ENCODE measurements at regions not wholly inside any gene's neighbourhood (a gene's known extent, or its start where the extent isn't known, plus 50 kb on each side); places are given as distances from the start of the nearest gene placed in this dataset.

DNA sequence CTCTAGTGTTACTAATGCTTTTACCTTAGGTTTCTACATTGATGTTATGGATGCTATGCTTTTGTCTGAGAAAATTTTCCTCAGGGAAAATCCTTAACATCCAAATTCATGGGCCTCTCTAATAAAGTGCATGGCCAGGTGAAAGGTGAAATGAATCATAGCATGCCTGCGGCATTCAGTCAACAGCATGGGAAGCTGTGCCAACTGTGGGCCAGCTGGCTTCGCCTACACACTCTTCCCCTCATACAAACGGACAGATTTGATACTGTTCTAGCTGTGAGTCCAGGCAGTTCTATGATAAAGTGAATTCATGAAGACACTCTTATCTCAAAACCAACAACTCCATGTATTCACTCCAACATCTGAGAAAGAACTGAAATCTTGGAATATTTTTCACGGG lies 374.1 kb downstream of the PLK2 start:
- Histone ChIP-seq H3K4ac (replicated peaks; ENCODE audit: insufficient read length, low read depth, low read length) (no peak overlapping the region), H3K18ac (ENCODE audit: extremely low read depth, low read length) (no peak overlapping the region), H3K9me3 (ENCODE audit: insufficient read depth in 2 of 2, low read depth in 1 of 2, low read length in 1 of 2) (no peaks in the 10 kb centered on the region), H3K4me2 (ENCODE audit: insufficient read depth in 1 of 2, low read depth in 2 of 2, low read length in 2 of 2) (no peak overlapping the region), H4K20me1 (replicated peaks in 1 of 2; ENCODE audit: control insufficient read depth in 1 of 2, insufficient read depth in 2 of 2, low read length in 2 of 2) (no peaks in the 10 kb centered on the region), H3K79me1 (ENCODE audit: low read depth, low read length) (no peaks in the 10 kb centered on the region), H2AFZ (ENCODE audit: low read length) (no peak overlapping the region), H4K5ac (ENCODE audit: insufficient read length, low read depth, low read length) (no peak overlapping the region), H4K8ac (ENCODE audit: extremely low read depth, insufficient read depth, low read length) (no peak overlapping the region), H3K56ac (replicated peaks; ENCODE audit: insufficient read length, low read depth, low read length) (no peak overlapping the region), H3K9ac (replicated peaks in 1 of 4; ENCODE audit: extremely low read depth in 1 of 4, low read depth in 3 of 4, low read length in 3 of 4) (no peak overlapping the region), H2BK15ac (ENCODE audit: low read length) (no peak overlapping the region), H3K4me3 (ENCODE audit: extremely low read depth in 1 of 4, insufficient read depth in 2 of 4, low read depth in 3 of 4, low read length in 4 of 4) (no peak overlapping the region), H2BK20ac (ENCODE audit: low read length) (no peak overlapping the region), H3K4me1 (replicated peaks in 1 of 4; ENCODE audit: control insufficient read depth in 3 of 4, insufficient read depth in 4 of 4, low read length in 3 of 4) (no peaks in the 10 kb centered on the region), H3K23me2 (ENCODE audit: low read depth, low read length) (no peaks in the 10 kb centered on the region), H3K27me3 (replicated peaks in 1 of 4; ENCODE audit: control insufficient read depth in 3 of 4, extremely low read depth in 1 of 4, insufficient read depth in 3 of 4, low read length in 3 of 4) (no peaks in the 10 kb centered on the region), H3K27ac (ENCODE audit: low read depth, low read length) (no peak overlapping the region), H2BK5ac (ENCODE audit: low read depth, low read length) (no peak overlapping the region), H3K79me2 (ENCODE audit: control insufficient read depth in 1 of 2, insufficient read depth in 2 of 2, low read length in 2 of 2) (no peaks in the 10 kb centered on the region), H3K14ac (ENCODE audit: insufficient read length) (no peak overlapping the region), H2BK12ac (ENCODE audit: low read depth, low read length) (no peak overlapping the region), H3K36me3 (ENCODE audit: control insufficient read depth in 2 of 4, insufficient read depth in 4 of 4, low read length in 3 of 4) (no peaks in the 10 kb centered on the region), H3K23ac (ENCODE audit: insufficient read length) (no peak overlapping the region), H4K91ac (replicated peaks; ENCODE audit: insufficient read length, low read length) (no peak overlapping the region), H2AK5ac (ENCODE audit: low read depth, low read length) (no peak overlapping the region), H2BK120ac (replicated peaks; ENCODE audit: low read depth, low read length) (no peak overlapping the region)
- 84% methylated on average over 4 of the region's 4 CpGs; no CpG with 5 or more reads in 1 of the 2 experiments for WGBS, 2 experiments (ENCODE audit: extremely low coverage in 1 of 2, insufficient coverage in 1 of 2, insufficient read length in 1 of 2, insufficient replicate concordance in 2 of 2, low coverage in 1 of 2, low lambda C conversion rate in 2 of 2, missing lambda C conversion rate in 1 of 2)
- POLR2A ChIA-PET (ENCODE audit: partially characterized antibody) = no interaction called here
- CTCF ChIA-PET (ENCODE audit: partially characterized antibody) = interaction anchor here (0.6 kb wide), 1 partner anchor 292 kb away, joined by 3 read pairs; no protein-coding TSS in a partner anchor
- FAIRE-seq = no peak
- no peak for DNase-seq (ENCODE audit: low read depth in 1 of 2, low spot score in 2 of 2)
- TF ChIP-seq HDAC6 (IDR thresholded peaks at IDR 0.05; ENCODE audit: low read depth, low read length) (no peak), CTBP2 (IDR thresholded peaks at IDR 0.05; ENCODE audit: borderline replicate concordance, insufficient read depth, insufficient read length, low read length) (no peak), SIRT6 (IDR thresholded peaks at IDR 0.05; ENCODE audit: low read length) (no peak), SP2 (IDR thresholded peaks at IDR 0.05; ENCODE audit: low read length) (no peak), MAFK (IDR thresholded peaks at IDR 0.05; ENCODE audit: low read depth, low read length) (no peak), NRF1 (IDR thresholded peaks at IDR 0.05; ENCODE audit: low read depth, low read length) (no peak), TAF1 (IDR thresholded peaks at IDR 0.05; ENCODE audit: low read depth, low read length) (no peak), JUN (IDR thresholded peaks at IDR 0.05; ENCODE audit: low read depth, low read length) (no peak), BACH1 (IDR thresholded peaks at IDR 0.05; ENCODE audit: low read length) (no peak), EGR1 (IDR thresholded peaks at IDR 0.05; ENCODE audit: borderline replicate concordance, low read depth, low read length) (no peak)
- TF ChIP-seq, protein P1, sequence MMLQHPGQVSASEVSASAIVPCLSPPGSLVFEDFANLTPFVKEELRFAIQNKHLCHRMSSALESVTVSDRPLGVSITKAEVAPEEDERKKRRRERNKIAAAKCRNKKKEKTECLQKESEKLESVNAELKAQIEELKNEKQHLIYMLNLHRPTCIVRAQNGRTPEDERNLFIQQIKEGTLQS (IDR thresholded peaks at IDR 0.05; ENCODE audit: insufficient read depth, low read depth, low read length) = no peak
- TF ChIP-seq, protein P2, sequence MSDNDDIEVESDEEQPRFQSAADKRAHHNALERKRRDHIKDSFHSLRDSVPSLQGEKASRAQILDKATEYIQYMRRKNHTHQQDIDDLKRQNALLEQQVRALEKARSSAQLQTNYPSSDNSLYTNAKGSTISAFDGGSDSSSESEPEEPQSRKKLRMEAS (IDR thresholded peaks at IDR 0.05) = no peak
- TF ChIP-seq, protein P3, sequence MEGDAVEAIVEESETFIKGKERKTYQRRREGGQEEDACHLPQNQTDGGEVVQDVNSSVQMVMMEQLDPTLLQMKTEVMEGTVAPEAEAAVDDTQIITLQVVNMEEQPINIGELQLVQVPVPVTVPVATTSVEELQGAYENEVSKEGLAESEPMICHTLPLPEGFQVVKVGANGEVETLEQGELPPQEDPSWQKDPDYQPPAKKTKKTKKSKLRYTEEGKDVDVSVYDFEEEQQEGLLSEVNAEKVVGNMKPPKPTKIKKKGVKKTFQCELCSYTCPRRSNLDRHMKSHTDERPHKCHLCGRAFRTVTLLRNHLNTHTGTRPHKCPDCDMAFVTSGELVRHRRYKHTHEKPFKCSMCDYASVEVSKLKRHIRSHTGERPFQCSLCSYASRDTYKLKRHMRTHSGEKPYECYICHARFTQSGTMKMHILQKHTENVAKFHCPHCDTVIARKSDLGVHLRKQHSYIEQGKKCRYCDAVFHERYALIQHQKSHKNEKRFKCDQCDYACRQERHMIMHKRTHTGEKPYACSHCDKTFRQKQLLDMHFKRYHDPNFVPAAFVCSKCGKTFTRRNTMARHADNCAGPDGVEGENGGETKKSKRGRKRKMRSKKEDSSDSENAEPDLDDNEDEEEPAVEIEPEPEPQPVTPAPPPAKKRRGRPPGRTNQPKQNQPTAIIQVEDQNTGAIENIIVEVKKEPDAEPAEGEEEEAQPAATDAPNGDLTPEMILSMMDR (IDR thresholded peaks at IDR 0.05; ENCODE audit: control extremely low read depth in 1 of 3, insufficient read depth in 1 of 3, low read depth in 1 of 3, low read length in 3 of 3) = no peak

Measured in H1 (cell line).